Fibroblast of pulmonary artery (primary cell): ENCODE measurements at regions not wholly inside any gene's neighbourhood (a gene's known extent, or its start where the extent isn't known, plus 50 kb on each side); places are given as distances from the start of the nearest gene placed in this dataset.
A peak's percentile ranks its signal among the peaks of the same experiment; 100 is the strongest.

Experiments used
- DNase-seq: peaks from one replicate; pipeline ENCODE4 v3.0.0-alpha.2; 2010; ENCODE audit warnings: low read depth
- H3K4me3 ChIP-seq: replicated peaks from 2 replicates; pipeline ENCODE4 v1.5.1; 2011; ENCODE audit warnings: low read depth, mild to moderate bottlenecking, control low read depth, low read length, moderate library complexity
- TF ChIP-seq, protein P1 (sequence below): IDR thresholded peaks from 2 replicates; pipeline ENCODE4 v1.5.1; 2011; ENCODE audit warnings: mild to moderate bottlenecking, control low read depth, low read length, inconsistent platforms; ENCODE audit errors: missing control alignments

DNA sequence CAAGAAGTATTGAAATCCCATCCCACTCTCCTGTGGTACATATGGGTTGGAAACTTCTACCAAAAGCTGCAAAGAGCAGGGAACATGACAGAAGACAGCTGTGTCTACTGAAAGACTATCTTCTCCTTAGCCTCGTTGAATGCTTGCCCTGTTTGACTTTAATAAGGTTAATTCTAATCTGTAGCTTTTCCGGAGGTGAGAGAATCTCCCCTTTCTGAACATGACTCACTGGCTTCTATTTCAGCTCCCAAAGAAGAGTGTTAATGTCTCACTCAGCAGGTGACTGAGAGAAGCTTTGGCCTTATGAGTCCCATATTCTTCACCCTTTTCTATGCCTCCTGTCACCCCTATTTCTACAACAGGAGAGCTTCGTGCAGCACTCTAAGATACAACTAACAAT, 88.3 kb downstream of the HHIPL2 start:
- TF ChIP-seq, protein P1, sequence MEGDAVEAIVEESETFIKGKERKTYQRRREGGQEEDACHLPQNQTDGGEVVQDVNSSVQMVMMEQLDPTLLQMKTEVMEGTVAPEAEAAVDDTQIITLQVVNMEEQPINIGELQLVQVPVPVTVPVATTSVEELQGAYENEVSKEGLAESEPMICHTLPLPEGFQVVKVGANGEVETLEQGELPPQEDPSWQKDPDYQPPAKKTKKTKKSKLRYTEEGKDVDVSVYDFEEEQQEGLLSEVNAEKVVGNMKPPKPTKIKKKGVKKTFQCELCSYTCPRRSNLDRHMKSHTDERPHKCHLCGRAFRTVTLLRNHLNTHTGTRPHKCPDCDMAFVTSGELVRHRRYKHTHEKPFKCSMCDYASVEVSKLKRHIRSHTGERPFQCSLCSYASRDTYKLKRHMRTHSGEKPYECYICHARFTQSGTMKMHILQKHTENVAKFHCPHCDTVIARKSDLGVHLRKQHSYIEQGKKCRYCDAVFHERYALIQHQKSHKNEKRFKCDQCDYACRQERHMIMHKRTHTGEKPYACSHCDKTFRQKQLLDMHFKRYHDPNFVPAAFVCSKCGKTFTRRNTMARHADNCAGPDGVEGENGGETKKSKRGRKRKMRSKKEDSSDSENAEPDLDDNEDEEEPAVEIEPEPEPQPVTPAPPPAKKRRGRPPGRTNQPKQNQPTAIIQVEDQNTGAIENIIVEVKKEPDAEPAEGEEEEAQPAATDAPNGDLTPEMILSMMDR: no peak
- DNase-seq: no peak

DNA sequence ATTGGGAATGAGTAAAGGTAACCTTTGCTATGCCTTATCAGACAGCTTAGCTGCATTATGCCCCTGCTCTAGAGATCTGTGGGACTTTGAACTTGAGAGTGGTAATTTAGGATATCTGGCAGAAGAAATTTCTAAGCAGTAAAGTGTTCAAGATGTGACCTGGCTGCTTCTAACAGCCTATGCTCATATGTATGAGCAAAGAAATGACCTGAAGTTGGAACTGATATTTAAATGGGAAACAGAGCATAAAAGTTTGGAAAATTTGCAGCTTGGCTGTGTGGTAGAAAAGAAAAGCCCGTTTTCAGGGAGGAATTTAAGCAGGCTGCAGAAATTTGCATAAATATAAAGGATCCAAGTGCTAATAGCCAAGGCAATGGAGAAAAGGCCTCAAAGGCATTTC, 90.4 kb downstream of the HHIPL2 start:
- no peak overlapping the region for H3K4me3 ChIP-seq
- no peak for DNase-seq
- TF ChIP-seq, protein P1: no peak

More for the DNA sequence above, 88.3 kb downstream of the HHIPL2 start:
- no peak overlapping the region for H3K4me3 ChIP-seq

DNA sequence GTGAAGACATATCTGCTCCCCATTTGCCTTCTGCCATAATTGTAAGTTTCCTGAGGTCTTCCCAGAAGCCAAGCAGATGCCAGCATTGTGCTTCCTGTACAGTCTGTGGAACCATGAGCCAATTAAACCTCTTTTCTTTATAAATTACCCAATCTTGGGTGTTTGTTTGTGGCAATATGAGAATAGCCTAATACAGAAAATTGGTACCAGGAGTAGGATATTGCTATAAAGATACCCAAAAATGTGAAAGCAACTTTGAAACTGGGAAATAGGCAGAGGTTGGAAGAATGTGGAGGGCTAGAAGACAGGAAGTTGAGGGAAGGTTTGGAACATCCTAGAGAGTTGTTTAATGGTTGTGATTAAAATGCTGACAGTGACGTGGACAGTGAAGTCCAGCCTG, 90.8 kb downstream of the HHIPL2 start:
- no peak for DNase-seq
- TF ChIP-seq, protein P1: no peak
- no peak overlapping the region for H3K4me3 ChIP-seq

DNA sequence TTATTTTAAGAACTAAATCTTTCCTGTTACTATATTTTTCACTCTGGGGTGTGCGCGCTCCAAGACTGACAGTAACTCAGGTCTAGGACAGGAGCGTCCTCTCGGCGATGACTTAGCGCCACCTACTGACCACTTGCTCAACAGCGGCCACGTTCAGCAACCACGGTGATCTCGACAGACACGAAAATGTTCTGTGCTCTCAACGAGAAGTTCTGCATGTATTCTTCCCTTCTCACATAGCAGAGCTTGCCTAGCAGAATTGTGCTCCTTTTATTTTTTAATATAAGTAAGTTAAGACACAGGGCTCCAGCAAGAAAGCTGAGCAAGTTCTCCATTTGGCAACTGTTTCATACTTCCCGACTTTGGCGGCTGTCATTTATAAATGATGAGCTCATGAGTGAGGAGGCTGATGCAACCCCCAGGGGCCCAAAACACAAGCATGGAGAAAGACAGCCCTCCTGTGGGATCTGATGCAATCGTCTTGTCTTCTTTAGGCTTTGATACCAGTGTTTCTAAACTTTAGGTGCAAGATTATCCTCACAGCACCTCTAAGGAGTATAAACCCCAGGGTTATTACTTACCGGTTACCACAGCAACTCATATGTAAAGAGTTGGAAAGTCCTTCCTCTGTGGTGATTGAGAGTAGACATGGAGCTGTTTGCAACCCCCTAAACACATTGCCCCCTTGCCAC, 92.6 kb downstream of the HHIPL2 start:
- TF ChIP-seq, protein P1: peak; percentile 99
- no peak overlapping the region for H3K4me3 ChIP-seq
- peak; percentile 89 for DNase-seq

DNA sequence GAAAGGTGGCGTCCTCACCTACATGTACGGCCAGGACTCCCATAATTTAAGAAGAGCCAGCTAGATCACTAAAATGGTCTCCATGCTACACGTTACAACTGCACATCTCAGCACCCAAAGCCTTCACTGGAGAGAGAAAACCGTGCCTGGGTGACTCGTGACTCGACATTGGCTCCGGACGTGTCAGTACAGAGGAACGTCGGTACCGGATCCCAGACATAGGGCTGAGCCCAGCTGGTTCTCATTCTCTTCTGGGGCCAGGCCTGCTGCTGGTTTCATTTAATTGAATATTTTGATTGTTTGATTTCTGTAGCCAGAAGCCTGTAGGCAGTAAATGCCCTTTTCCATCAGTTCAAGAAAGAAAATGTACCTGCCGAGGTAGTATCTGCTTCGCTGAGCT, 93.1 kb downstream of the HHIPL2 start:
- TF ChIP-seq, protein P1: no peak
- no peak for DNase-seq
- H3K4me3 ChIP-seq: no peak overlapping the region

DNA sequence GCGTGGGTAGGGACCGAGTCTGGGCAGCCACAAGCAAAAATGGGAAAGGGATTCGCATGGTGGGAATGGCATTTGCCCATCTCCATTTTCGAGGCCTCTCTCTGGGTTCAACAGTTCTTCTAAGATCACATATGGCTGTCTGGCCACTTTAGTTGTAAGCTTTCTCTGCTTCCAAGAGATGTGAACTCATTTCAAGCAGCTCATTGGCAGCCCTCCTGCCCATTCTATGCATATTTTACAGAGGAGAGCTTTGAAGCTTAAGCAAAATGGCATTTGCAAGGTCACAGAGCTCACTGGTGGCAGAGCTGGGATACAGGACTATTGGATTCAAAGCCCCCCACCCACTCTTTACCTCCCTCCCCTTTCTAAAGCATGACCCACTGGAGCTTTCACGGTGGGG, 93.7 kb downstream of the HHIPL2 start:
- no peak for DNase-seq
- no peak overlapping the region for H3K4me3 ChIP-seq
- TF ChIP-seq, protein P1: no peak

DNA sequence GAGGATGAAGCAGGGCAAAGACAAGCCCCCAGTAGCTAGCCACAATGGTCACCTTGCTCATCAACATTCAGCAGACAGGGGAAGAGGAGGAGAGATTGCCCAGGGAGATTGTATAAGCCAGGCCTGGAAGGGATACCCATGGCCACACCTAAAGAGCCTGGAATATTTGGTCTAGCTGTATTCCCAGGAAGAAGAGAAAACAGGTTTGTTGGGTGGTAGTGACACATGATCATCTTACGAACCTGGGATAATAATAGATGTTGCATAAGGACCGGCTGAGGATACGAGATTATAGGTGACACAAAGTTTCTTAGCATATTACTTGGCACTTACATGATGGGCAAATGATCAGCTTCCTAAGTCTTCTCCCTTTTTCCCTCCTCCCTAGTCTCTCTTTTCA, 95.9 kb downstream of the HHIPL2 start:
- TF ChIP-seq, protein P1: no peak
- H3K4me3 ChIP-seq: no peak overlapping the region
- no peak for DNase-seq
